IMR-90 (cell line): ENCODE measurements at regions not wholly inside any gene's neighbourhood (a gene's known extent, or its start where the extent isn't known, plus 50 kb on each side); places are given as distances from the start of the nearest gene placed in this dataset.

Experiments
- ATAC-seq: fragments of 200-7000 bp; cut with Tn5 transposase; 2 replicates; pipeline ENCODE4 v1.9.1; 2020; ENCODE audit warnings: low read depth, mild to moderate bottlenecking, moderate library complexity
- BruUV-seq: library from RNA; stranded (reverse); fragments of 400-500 nt; replicated peaks from 2 replicates; lab custom pipeline; 2021; lab: Mats Ljungman, UMichigan
- CTCF ChIA-PET: fragments of 300-600 bp; formaldehyde crosslinking; extraction: SDS; loops from one replicate; lab custom pipeline; 2021; ENCODE audit warnings: antibody characterized with exemption; lab: Yijun Ruan, JAX
- POLR2A ChIA-PET: fragments of 300-600 bp; sonication (Branson Sonifier 250); formaldehyde crosslinking; loops from one replicate; lab custom pipeline; 2022; ENCODE audit warnings: antibody characterized with exemption; ENCODE audit not compliant: unreplicated experiment; lab: Charles Lee
- DNase-seq: peaks from one replicate; pipeline ENCODE4 v3.0.0; 2013
- H2AFZ ChIP-seq: replicated peaks from 2 replicates; pipeline ENCODE3; 2013; ENCODE audit warnings: low read length, mild to moderate bottlenecking; ENCODE audit not compliant: poor library complexity
- H2AK5ac ChIP-seq: 2 replicates; pipeline ENCODE4 v1.6.1; 2013; ENCODE audit warnings: low read depth, low read length, inconsistent platforms
- H2AK9ac ChIP-seq: replicated peaks from 2 replicates; pipeline ENCODE3; 2013; ENCODE audit warnings: mild to moderate bottlenecking, low read depth, low read length, moderate library complexity; ENCODE audit not compliant: poor library complexity
- H2BK120ac ChIP-seq: 2 replicates; pipeline ENCODE4 v1.6.1; 2013; ENCODE audit warnings: low read depth, low read length, inconsistent platforms
- H2BK15ac ChIP-seq: 3 replicates; pipeline ENCODE4 v1.6.1; 2013; ENCODE audit warnings: low read depth, low read length, inconsistent platforms
- H2BK20ac ChIP-seq: 2 replicates; pipeline ENCODE4 v1.6.1; 2013; ENCODE audit warnings: low read depth, mild to moderate bottlenecking, inconsistent platforms, low read length, moderate library complexity
- H2BK5ac ChIP-seq: 2 replicates; pipeline ENCODE4 v1.6.1; 2013; ENCODE audit warnings: mild to moderate bottlenecking, low read depth, low read length, inconsistent platforms; ENCODE audit not compliant: poor library complexity, severe bottlenecking
- H3K14ac ChIP-seq: replicated peaks from 2 replicates; pipeline ENCODE4 v1.6.1; 2013; ENCODE audit warnings: low read depth, low read length, inconsistent platforms
- H3K18ac ChIP-seq: 2 replicates; pipeline ENCODE4 v1.6.1; 2013; ENCODE audit warnings: low read depth, low read length, control low read depth
- H3K23ac ChIP-seq: 2 replicates; pipeline ENCODE4 v1.6.1; 2013; ENCODE audit warnings: low read depth, low read length, inconsistent platforms
- H3K27ac ChIP-seq: 2 replicates; pipeline ENCODE4 v1.5.1; 2013; ENCODE audit warnings: mild to moderate bottlenecking, control low read depth, low read length; ENCODE audit not compliant: insufficient read depth
- H3K27me3 ChIP-seq: 2 replicates; pipeline ENCODE4 v1.6.1; 2013; ENCODE audit warnings: low read length; ENCODE audit not compliant: control insufficient read depth, insufficient read depth
- H3K36me3 ChIP-seq: 2 replicates; pipeline ENCODE4 v1.6.1; 2013; ENCODE audit warnings: low read length, mixed read lengths; ENCODE audit not compliant: control insufficient read depth, insufficient read depth
- H3K4ac ChIP-seq: 2 replicates; pipeline ENCODE4 v1.6.1; 2013; ENCODE audit warnings: low read depth, low read length, inconsistent platforms
- H3K4me1 ChIP-seq: 2 replicates; pipeline ENCODE4 v1.6.1; 2013; ENCODE audit warnings: low read length, mixed read lengths; ENCODE audit not compliant: control insufficient read depth, insufficient read depth
- H3K4me2 ChIP-seq: 2 replicates; pipeline ENCODE4 v1.6.1; 2013; ENCODE audit warnings: low read depth, mild to moderate bottlenecking, control low read depth, low read length, moderate library complexity
- H3K4me3 ChIP-seq: 2 replicates; pipeline ENCODE4 v1.5.1; 2013; ENCODE audit warnings: low read depth, mild to moderate bottlenecking, control low read depth, low read length, moderate library complexity; ENCODE audit not compliant: insufficient read depth
- H3K56ac ChIP-seq: 2 replicates; pipeline ENCODE4 v1.6.1; 2013; ENCODE audit warnings: low read length, inconsistent platforms; ENCODE audit not compliant: insufficient read depth; ENCODE audit errors: extremely low read depth
- H3K79me1 ChIP-seq, 2 experiments: 2 replicates each; pipeline ENCODE4 v1.6.1; 2013; ENCODE audit warnings: low read length in 2 of 2, inconsistent platforms in 1 of 2, low read depth in 1 of 2
- H3K9ac ChIP-seq: 2 replicates; pipeline ENCODE4 v1.6.1; 2013; ENCODE audit warnings: low read depth, low read length, control low read depth
- H3K9me1 ChIP-seq: 2 replicates; pipeline ENCODE4 v1.6.1; 2013; ENCODE audit warnings: low read length, inconsistent platforms; ENCODE audit not compliant: insufficient read depth
- H3K9me3 ChIP-seq: 2 replicates; pipeline ENCODE4 v1.6.1; 2013; ENCODE audit warnings: low read length; ENCODE audit not compliant: control insufficient read depth, insufficient read depth
- H4K20me1 ChIP-seq: 2 replicates; pipeline ENCODE4 v1.6.1; 2013; ENCODE audit warnings: low read length, inconsistent platforms; ENCODE audit not compliant: insufficient read depth
- H4K5ac ChIP-seq: 2 replicates; pipeline ENCODE4 v1.6.1; 2013; ENCODE audit warnings: mild to moderate bottlenecking, low read depth, low read length, control low read depth
- H4K8ac ChIP-seq, 2 experiments: 2 replicates each; pipeline ENCODE4 v1.6.1; 2013; ENCODE audit warnings: low read depth in 2 of 2, low read length in 2 of 2, control low read depth in 1 of 2, inconsistent platforms in 1 of 2
- H4K91ac ChIP-seq: 2 replicates; pipeline ENCODE4 v1.6.1; 2013; ENCODE audit warnings: low read depth, low read length, inconsistent platforms; ENCODE audit not compliant: insufficient read depth
- BHLHE40 ChIP-seq: fragments of 150-350 bp; IDR thresholded peaks from 2 replicates; pipeline ENCODE4 v1.6.1; 2016; ENCODE audit warnings: mild to moderate bottlenecking, low read depth, low read length
- CEBPB ChIP-seq: IDR thresholded peaks from 2 replicates; pipeline ENCODE4 v1.6.1; 2012; ENCODE audit warnings: low read depth, low read length, improper control_type of control experiment
- FOS ChIP-seq: fragments of 150-350 bp; IDR thresholded peaks from 2 replicates; pipeline ENCODE4 v1.6.1; 2016; ENCODE audit warnings: low read depth, low read length
- MAFK ChIP-seq: IDR thresholded peaks from 2 replicates; pipeline ENCODE4 v1.6.1; 2012; ENCODE audit warnings: low read depth, low read length, improper control_type of control experiment
- MAZ ChIP-seq: IDR thresholded peaks from 2 replicates; pipeline ENCODE4 v1.6.1; 2012; ENCODE audit warnings: low read depth, mild to moderate bottlenecking, low read length, improper control_type of control experiment, moderate library complexity, borderline replicate concordance
- MXI1 ChIP-seq: IDR thresholded peaks from 2 replicates; pipeline ENCODE4 v1.6.1; 2012; ENCODE audit warnings: low read depth, mild to moderate bottlenecking, low read length, moderate library complexity, borderline replicate concordance
- NFE2L2 ChIP-seq: fragments of 150-350 bp; IDR thresholded peaks from 2 replicates; pipeline ENCODE4 v1.6.1; 2016; ENCODE audit warnings: low read depth, mild to moderate bottlenecking, low read length
- RAD21 ChIP-seq: IDR thresholded peaks from 2 replicates; pipeline ENCODE4 v1.6.1; 2012; ENCODE audit warnings: low read length, improper control_type of control experiment
- RCOR1 ChIP-seq: IDR thresholded peaks from 2 replicates; pipeline ENCODE4 v1.6.1; 2012; ENCODE audit warnings: mild to moderate bottlenecking, low read length, improper control_type of control experiment; ENCODE audit not compliant: insufficient replicate concordance
- SMC3 ChIP-seq: fragments of 150-350 bp; IDR thresholded peaks from 2 replicates; pipeline ENCODE4 v1.6.1; 2016; ENCODE audit warnings: low read depth, mild to moderate bottlenecking, antibody characterized with exemption, low read length, moderate library complexity
- WGBS, 2 experiments: methylation state at CpG; one replicate each; pipeline versions ENCODE4 v1.1.5 to v1.1.7; 2013; ENCODE audit warnings: missing lambda C conversion rate in 2 of 2; ENCODE audit not compliant: insufficient read length in 1 of 2; ENCODE audit errors: extremely low coverage in 2 of 2; 5-methylcytosine and 5-hydroxymethylcytosine counted together
- dilution Hi-C: fragments of 300-500 bp; cut with HindIII; formaldehyde crosslinking; loops from one replicate; pipeline ENCODE4 v1.14.3; 2018; ENCODE audit warnings: low sequenced_read_pairs; ENCODE audit not compliant: unreplicated experiment
- in situ Hi-C: fragments of 300-500 bp; cut with MboI; formaldehyde crosslinking; loops from 3 replicates; pipeline ENCODE4 v1.14.3; 2019; ENCODE audit warnings: low sequenced_read_pairs, inconsistent platforms, mixed read lengths
- intact Hi-C: fragments of 100-400 bp; cut with micrococcal nuclease; formaldehyde crosslinking; loops from 2 replicates; pipeline ENCODE4 v1.10.0; 2022
- TF ChIP-seq, protein P1 (sequence below): conservative IDR thresholded peaks from 2 replicates; pipeline ENCODE4 v1.5.1; 2012; ENCODE audit warnings: mild to moderate bottlenecking, low read depth, low read length, improper control_type of control experiment
- TF ChIP-seq, protein P2 (sequence below): fragments of 150-350 bp; IDR thresholded peaks from 2 replicates; pipeline ENCODE4 v1.6.1; 2017; ENCODE audit warnings: mild to moderate bottlenecking, antibody characterized with exemption, low read length, low read depth
- TF ChIP-seq, protein P3 (sequence below): fragments of 150-350 bp; IDR thresholded peaks from 2 replicates; pipeline ENCODE4 v1.6.1; 2016; ENCODE audit warnings: low read depth, mild to moderate bottlenecking, low read length, moderate library complexity, borderline replicate concordance

DNA sequence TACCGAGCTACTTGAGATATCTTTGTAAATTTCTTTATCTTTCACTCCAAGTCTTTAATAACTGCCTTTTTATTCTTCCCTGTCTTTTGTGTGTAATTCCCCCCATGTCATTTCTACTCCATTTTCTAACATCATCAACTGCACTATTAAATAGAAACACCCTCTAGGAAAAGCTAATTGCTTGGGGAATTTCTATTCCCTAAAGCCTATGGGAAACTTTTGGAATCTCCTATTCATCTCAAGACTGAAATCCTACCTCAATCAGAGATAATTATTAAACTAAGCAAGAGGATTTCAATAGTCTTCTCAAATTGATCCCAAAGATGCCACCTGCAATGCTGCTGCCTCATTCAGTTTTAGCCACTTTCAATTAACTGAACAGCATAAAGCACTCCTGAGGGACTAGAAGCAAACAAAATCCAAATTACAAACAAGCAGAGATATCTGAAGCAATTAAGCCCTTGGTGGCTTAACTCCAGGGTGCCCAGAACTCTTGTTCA, 598.7 kb downstream of the IGSF11 start:
- Histone ChIP-seq H2AK9ac (no peak overlapping the region), H3K27me3 (no peaks in the 10 kb centered on the region), H2BK20ac (no peak overlapping the region), H2BK5ac (no peak overlapping the region), H3K56ac (no peak overlapping the region), H3K27ac (no peak overlapping the region), H3K36me3 (no peaks in the 10 kb centered on the region), H4K8ac (no peak overlapping the region), H3K9me1 (no peaks in the 10 kb centered on the region), H4K20me1 (no peaks in the 10 kb centered on the region), H3K4ac (no peak overlapping the region), H3K4me2 (no peak overlapping the region), H2BK15ac (no peak overlapping the region), H3K79me1 (no peaks in the 10 kb centered on the region), H3K23ac (no peak overlapping the region), H2BK120ac (no peak overlapping the region), H3K9ac (no peak overlapping the region), H4K91ac (no peak overlapping the region), H3K4me3 (no peak overlapping the region), H3K9me3 (no peaks in the 10 kb centered on the region; the same call in 1 of the 2 replicates), H3K14ac (no peak overlapping the region), H3K4me1 (no peaks in the 10 kb centered on the region), H2AFZ (no peak overlapping the region), H4K5ac (no peak overlapping the region), H2AK5ac (no peak overlapping the region), H3K18ac (no peak overlapping the region)
- POLR2A ChIA-PET = no interaction called here
- intact Hi-C loops = no loop called here
- ATAC-seq (no peak), DNase-seq (no peak)
- BruUV-seq = no TSS peak
- in situ Hi-C loops = no loop called here
- CTCF ChIA-PET = no interaction called here
- no CpG with 5 or more reads among the region's 1 CpG for WGBS, 2 experiments
- dilution Hi-C loops = no loop called here
- TF ChIP-seq BHLHE40 = no peak
- TF ChIP-seq, protein P1, sequence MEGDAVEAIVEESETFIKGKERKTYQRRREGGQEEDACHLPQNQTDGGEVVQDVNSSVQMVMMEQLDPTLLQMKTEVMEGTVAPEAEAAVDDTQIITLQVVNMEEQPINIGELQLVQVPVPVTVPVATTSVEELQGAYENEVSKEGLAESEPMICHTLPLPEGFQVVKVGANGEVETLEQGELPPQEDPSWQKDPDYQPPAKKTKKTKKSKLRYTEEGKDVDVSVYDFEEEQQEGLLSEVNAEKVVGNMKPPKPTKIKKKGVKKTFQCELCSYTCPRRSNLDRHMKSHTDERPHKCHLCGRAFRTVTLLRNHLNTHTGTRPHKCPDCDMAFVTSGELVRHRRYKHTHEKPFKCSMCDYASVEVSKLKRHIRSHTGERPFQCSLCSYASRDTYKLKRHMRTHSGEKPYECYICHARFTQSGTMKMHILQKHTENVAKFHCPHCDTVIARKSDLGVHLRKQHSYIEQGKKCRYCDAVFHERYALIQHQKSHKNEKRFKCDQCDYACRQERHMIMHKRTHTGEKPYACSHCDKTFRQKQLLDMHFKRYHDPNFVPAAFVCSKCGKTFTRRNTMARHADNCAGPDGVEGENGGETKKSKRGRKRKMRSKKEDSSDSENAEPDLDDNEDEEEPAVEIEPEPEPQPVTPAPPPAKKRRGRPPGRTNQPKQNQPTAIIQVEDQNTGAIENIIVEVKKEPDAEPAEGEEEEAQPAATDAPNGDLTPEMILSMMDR = no peak
- no peak for TF ChIP-seq MAZ
- TF ChIP-seq, protein P2, sequence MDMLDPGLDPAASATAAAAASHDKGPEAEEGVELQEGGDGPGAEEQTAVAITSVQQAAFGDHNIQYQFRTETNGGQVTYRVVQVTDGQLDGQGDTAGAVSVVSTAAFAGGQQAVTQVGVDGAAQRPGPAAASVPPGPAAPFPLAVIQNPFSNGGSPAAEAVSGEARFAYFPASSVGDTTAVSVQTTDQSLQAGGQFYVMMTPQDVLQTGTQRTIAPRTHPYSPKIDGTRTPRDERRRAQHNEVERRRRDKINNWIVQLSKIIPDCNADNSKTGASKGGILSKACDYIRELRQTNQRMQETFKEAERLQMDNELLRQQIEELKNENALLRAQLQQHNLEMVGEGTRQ = no peak
- no peak for TF ChIP-seq RCOR1
- TF ChIP-seq, protein P3, sequence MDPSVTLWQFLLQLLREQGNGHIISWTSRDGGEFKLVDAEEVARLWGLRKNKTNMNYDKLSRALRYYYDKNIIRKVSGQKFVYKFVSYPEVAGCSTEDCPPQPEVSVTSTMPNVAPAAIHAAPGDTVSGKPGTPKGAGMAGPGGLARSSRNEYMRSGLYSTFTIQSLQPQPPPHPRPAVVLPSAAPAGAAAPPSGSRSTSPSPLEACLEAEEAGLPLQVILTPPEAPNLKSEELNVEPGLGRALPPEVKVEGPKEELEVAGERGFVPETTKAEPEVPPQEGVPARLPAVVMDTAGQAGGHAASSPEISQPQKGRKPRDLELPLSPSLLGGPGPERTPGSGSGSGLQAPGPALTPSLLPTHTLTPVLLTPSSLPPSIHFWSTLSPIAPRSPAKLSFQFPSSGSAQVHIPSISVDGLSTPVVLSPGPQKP = no peak
- no peak for TF ChIP-seq FOS
- no peak for TF ChIP-seq NFE2L2
- no peak for TF ChIP-seq CEBPB
- TF ChIP-seq RAD21 = no peak
- no peak for TF ChIP-seq MAFK
- TF ChIP-seq SMC3 = no peak
- no peak for TF ChIP-seq MXI1
